ENCODE measurements at regions not wholly inside any gene's neighbourhood (a gene's known extent, or its start where the extent isn't known, plus 50 kb on each side); places are given as distances from the start of the nearest gene placed in this dataset.

GRCh38 chr13:22009937-22010336 lies 339.1 kb downstream of the FGF9 start:
- TF ChIP-seq SIN3A (IDR thresholded peaks at IDR 0.05; ENCODE audit: borderline replicate concordance, insufficient read depth, low read length) (no peak), TAF1 (IDR thresholded peaks at IDR 0.05; ENCODE audit: borderline replicate concordance, insufficient read depth, low read length) (no peak), REST (IDR thresholded peaks at IDR 0.05; ENCODE audit: insufficient read depth in 1 of 2, low read depth in 2 of 2, low read length in 2 of 2) (no peak), POLR2AphosphoS5 (IDR thresholded peaks at IDR 0.05; ENCODE audit: low read depth, low read length) (no peak), FOXP2 (optimal IDR thresholded peaks at IDR 0.05; ENCODE audit: borderline replicate concordance, extremely low read depth, extremely low read length, insufficient read depth) (no peak)

GRCh38 chr13:22012686-22013085 lies 341.8 kb downstream of the FGF9 start:
- TF ChIP-seq TAF1 (IDR thresholded peaks at IDR 0.05; ENCODE audit: borderline replicate concordance, insufficient read depth, low read length), result no peak
- TF ChIP-seq REST (IDR thresholded peaks at IDR 0.05; ENCODE audit: insufficient read depth in 1 of 2, low read depth in 2 of 2, low read length in 2 of 2), result no peak
- no peak for TF ChIP-seq SIN3A (IDR thresholded peaks at IDR 0.05; ENCODE audit: borderline replicate concordance, insufficient read depth, low read length)
- no peak for TF ChIP-seq POLR2AphosphoS5 (IDR thresholded peaks at IDR 0.05; ENCODE audit: low read depth, low read length)

GRCh38 chr13:22014469-22014868 lies 343.6 kb downstream of the FGF9 start:
- TF ChIP-seq TAF1 (IDR thresholded peaks at IDR 0.05; ENCODE audit: borderline replicate concordance, insufficient read depth, low read length) (no peak), REST (IDR thresholded peaks at IDR 0.05; ENCODE audit: insufficient read depth in 1 of 2, low read depth in 2 of 2, low read length in 2 of 2) (no peak), SIN3A (IDR thresholded peaks at IDR 0.05; ENCODE audit: borderline replicate concordance, insufficient read depth, low read length) (no peak), POLR2AphosphoS5 (IDR thresholded peaks at IDR 0.05; ENCODE audit: low read depth, low read length) (no peak), FOXP2 (optimal IDR thresholded peaks at IDR 0.05; ENCODE audit: borderline replicate concordance, extremely low read depth, extremely low read length, insufficient read depth) (no peak)

GRCh38 chr13:22017226-22017625 lies 346.4 kb downstream of the FGF9 start:
- TF ChIP-seq REST (IDR thresholded peaks at IDR 0.05; ENCODE audit: insufficient read depth in 1 of 2, low read depth in 2 of 2, low read length in 2 of 2) (no peak), TAF1 (IDR thresholded peaks at IDR 0.05; ENCODE audit: borderline replicate concordance, insufficient read depth, low read length) (no peak), POLR2AphosphoS5 (IDR thresholded peaks at IDR 0.05; ENCODE audit: low read depth, low read length) (no peak), FOXP2 (optimal IDR thresholded peaks at IDR 0.05; ENCODE audit: borderline replicate concordance, extremely low read depth, extremely low read length, insufficient read depth) (no peak), SIN3A (IDR thresholded peaks at IDR 0.05; ENCODE audit: borderline replicate concordance, insufficient read depth, low read length) (no peak)
